Vagina (tissue), 2 donors: ENCODE measurements at regions not wholly inside any gene's neighbourhood (a gene's known extent, or its start where the extent isn't known, plus 50 kb on each side); places are given as distances from the start of the nearest gene placed in this dataset.

Experiments
- CTCF ChIP-seq, 3 experiments: fragments of 450-650 bp in 2 of 3; fragments of 200-600 bp in 1 of 3; sonication (generic) in 1 of 3; IDR thresholded peaks; one replicate each; pipeline ENCODE4 v1.5.1; 2017 to 2019; ENCODE audit warnings: antibody characterized with exemption in 3 of 3, mild to moderate bottlenecking in 2 of 3, moderate library complexity in 2 of 3
- POLR2A ChIP-seq, 2 donors: fragments of 450-650 bp; IDR thresholded peaks; one replicate each; pipeline ENCODE4 v1.6.1; 2017; ENCODE audit warnings: antibody characterized with exemption in 2 of 2, mild to moderate bottlenecking in 2 of 2, moderate library complexity in 2 of 2
- POLR2AphosphoS5 ChIP-seq, 2 donors: sonication (generic); formaldehyde crosslinking; IDR thresholded peaks; one replicate each; pipeline ENCODE4 v1.9.0; 2017; ENCODE audit warnings: antibody characterized with exemption in 2 of 2, mild to moderate bottlenecking in 2 of 2, low read depth in 1 of 2; ENCODE audit not compliant: insufficient read depth in 1 of 2

DNA sequence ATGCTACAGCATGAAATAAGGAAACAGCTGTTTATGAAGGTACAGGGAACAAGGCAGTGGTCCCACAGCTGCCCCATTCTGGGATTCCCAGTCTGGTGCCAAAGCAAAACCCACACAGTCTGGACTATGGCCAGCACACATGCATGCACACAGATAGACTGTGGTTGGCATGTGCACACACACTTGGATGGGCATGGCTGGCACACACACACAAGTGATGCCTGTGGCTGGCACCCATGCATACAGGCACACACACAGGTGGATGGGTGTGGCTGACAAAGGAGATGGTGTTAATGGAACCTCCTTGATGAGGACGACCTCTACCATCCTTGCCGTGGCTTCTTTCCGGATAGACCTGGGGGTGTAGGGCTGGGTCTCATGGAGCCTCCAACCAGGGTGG, 114.0 kb upstream of the LYZL2 start:
- TF ChIP-seq CTCF (IDR thresholded peaks at IDR 0.05) (no peak), POLR2AphosphoS5 (IDR thresholded peaks at IDR 0.05; ENCODE audit: insufficient read depth in 1 of 2, low read depth in 1 of 2) (no peak), POLR2A (IDR thresholded peaks at IDR 0.05) (no peak)
